Endothelial cell of umbilical vein (primary cell): ENCODE measurements at regions not wholly inside any gene's neighbourhood (a gene's known extent, or its start where the extent isn't known, plus 50 kb on each side); places are given as distances from the start of the nearest gene placed in this dataset.

ENCODE experiments used
- CTCF ChIP-seq, 2 donors: IDR thresholded peaks; 1 replicate in 1 of 2; 2 replicates in 1 of 2; pipeline ENCODE4 v1.5.1; 2011; ENCODE audit warnings: low read length in 2 of 2, mild to moderate bottlenecking in 2 of 2, moderate library complexity in 2 of 2, control low read depth in 1 of 2, inconsistent platforms in 1 of 2, low read depth in 1 of 2; ENCODE audit not compliant: insufficient read depth in 1 of 2; ENCODE audit errors: extremely low read depth in 1 of 2
- EZH2 ChIP-seq: IDR thresholded peaks from 2 replicates; pipeline ENCODE4 v1.6.1; 2012; ENCODE audit warnings: borderline replicate concordance, low read depth, mild to moderate bottlenecking, moderate library complexity, low read length, inconsistent platforms; ENCODE audit not compliant: severe bottlenecking
- JUN ChIP-seq: IDR thresholded peaks from 2 replicates; pipeline ENCODE4 v1.6.1; 2011; ENCODE audit warnings: borderline replicate concordance, low read depth; ENCODE audit not compliant: insufficient read length, insufficient read depth
- MYC ChIP-seq: IDR thresholded peaks from one replicate; pipeline ENCODE4 v1.6.1; 2011; ENCODE audit warnings: mild to moderate bottlenecking, low read depth, low read length
- POLR2A ChIP-seq: IDR thresholded peaks from 2 replicates; pipeline ENCODE4 v1.6.1; 2012; ENCODE audit warnings: low read depth, mild to moderate bottlenecking, control low read depth, low read length

DNA sequence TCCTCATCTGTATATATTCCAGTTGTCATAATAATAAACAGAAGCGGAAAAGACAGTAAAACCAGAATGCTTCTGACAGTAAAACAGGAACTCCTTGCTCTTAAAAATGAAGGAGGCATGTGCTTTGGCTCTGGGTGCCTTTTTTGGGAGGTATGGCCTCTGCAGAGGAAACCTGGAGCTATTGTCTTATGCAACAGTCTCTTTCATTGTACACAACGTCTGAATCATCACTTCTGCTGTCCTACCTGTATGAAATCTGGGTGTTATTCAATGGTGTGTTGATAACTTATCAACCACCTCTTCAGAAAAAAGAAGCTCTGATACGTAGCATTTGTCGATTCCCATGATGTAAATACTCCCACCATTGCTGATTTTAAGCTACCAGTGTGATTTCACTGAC is 64.8 kb downstream of the CDCA7 start:
- TF ChIP-seq CTCF (IDR thresholded peaks at IDR 0.05; ENCODE audit: extremely low read depth in 1 of 2, insufficient read depth in 1 of 2, low read depth in 1 of 2, low read length in 2 of 2) (no peak), MYC (no peak), POLR2A (no peak), JUN (no peak), EZH2 (no peak)
